ENCODE measurements at regions not wholly inside any gene's neighbourhood (a gene's known extent, or its start where the extent isn't known, plus 50 kb on each side); places are given as distances from the start of the nearest gene placed in this dataset.
"Not testable (repeated sequence)": the region's sequence is repeated elsewhere in the genome, so short reads cannot be mapped to it uniquely, and the experiment has no call there.

DNA sequence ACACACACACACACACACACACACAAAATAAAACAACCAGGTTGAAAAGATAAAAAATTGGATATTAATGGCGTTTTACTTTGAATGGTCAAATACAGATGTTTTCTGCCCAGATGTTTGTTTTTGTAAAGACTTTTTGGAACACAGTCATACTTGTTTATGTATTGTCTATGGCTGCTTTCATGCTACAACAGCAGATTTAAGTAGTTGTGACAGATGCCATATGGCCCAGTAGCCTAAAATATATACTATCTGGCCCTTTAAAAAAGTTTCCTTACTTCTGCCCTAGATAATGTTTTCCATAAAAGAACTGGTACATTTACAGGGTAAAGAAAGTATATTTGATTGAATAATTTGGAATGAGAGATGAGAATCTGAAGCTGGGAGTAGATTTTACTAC lies 1362.8 kb upstream of the SEL1L start:
- no peaks in the 10 kb centered on the region for H3K27me3 ChIP-seq (ENCODE audit: control insufficient read depth, insufficient read depth, low read length)
- no peaks in the 10 kb centered on the region for H3K36me3 ChIP-seq (ENCODE audit: control insufficient read depth, insufficient read depth, low read length)
- H3K9ac ChIP-seq (ENCODE audit: low read length) = no peak overlapping the region
- H3K4me3 ChIP-seq (ENCODE audit: low read length) = no peak overlapping the region
- H3K27ac ChIP-seq (ENCODE audit: low read depth, low read length) = no peak overlapping the region
- H3K4me1 ChIP-seq (ENCODE audit: control insufficient read depth, insufficient read depth, low read length) = no peaks in the 10 kb centered on the region

DNA sequence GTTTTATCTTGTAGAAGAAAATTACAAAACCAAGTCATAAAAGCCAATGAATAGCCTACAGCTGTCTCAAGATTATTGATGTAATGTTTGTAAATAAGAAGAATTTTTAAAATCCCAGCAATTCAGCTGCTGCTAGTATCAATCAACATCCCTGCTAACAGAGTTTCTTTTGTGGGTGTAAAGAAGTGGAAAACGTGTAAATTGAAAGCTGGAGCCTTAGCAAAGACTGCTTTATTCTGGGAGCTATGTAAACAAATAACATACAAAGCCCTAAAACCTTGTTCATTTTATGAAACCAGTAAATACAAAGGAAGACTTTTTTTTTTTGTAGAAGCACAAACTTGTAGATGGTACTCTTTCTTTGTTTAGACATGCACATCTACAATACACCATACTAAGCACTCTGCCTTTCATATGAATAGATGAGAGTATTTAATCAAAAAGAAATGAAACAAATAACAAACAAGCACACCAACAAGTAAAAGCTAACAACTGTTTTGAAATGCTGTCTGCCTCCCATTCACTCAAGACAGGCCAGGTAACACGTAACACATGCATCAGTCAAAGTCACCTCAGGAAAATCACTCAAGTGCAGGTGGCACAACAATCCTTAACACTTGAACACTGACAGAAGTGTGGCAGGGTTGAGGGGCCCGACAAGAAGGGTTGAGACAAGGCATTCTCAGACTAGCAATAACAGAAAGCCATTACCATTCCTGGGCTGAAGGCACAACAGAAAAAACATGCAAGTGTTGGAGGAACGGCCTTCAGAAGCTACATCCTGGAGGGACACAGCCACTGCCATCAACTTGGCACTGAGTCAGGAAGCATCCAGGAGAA lies 1364.0 kb upstream of the SEL1L start:
- Histone ChIP-seq H3K27me3 (ENCODE audit: control insufficient read depth, insufficient read depth, low read length) (no peaks in the 10 kb centered on the region), H3K27ac (ENCODE audit: low read depth, low read length) (no peak overlapping the region), H3K36me3 (ENCODE audit: control insufficient read depth, insufficient read depth, low read length) (no peaks in the 10 kb centered on the region), H3K4me1 (ENCODE audit: control insufficient read depth, insufficient read depth, low read length) (no peaks in the 10 kb centered on the region), H3K9ac (ENCODE audit: low read length) (no peak overlapping the region), H3K4me3 (ENCODE audit: low read length) (no peak overlapping the region)

DNA sequence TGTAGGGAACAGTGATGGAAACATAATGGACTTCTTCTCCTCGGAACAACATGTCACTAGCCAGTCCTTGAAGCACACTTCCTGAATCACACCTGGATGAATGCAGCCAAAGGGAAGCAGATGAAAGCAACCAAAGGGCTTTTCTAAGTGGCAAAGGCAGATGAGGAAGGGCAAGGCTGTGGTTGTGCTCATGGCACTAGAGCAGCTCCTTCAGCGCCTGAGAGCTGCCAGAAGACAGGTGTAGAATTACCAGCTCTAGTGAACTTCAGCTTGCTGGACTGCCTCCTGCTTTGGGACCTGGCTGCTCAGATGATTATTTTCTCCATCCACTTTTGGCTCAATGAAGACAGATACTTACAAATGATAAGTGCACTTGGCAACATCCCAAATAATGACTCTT lies 1372.1 kb upstream of the SEL1L start:
- no peak overlapping the region for H3K4me3 ChIP-seq (ENCODE audit: low read length)
- no peaks in the 10 kb centered on the region for H3K27me3 ChIP-seq (ENCODE audit: control insufficient read depth, insufficient read depth, low read length)
- H3K27ac ChIP-seq (ENCODE audit: low read depth, low read length) = no peak overlapping the region
- H3K4me1 ChIP-seq (ENCODE audit: control insufficient read depth, insufficient read depth, low read length) = no peaks in the 10 kb centered on the region
- no peaks in the 10 kb centered on the region for H3K36me3 ChIP-seq (ENCODE audit: control insufficient read depth, insufficient read depth, low read length)
- H3K9ac ChIP-seq (ENCODE audit: low read length) = no peak overlapping the region

DNA sequence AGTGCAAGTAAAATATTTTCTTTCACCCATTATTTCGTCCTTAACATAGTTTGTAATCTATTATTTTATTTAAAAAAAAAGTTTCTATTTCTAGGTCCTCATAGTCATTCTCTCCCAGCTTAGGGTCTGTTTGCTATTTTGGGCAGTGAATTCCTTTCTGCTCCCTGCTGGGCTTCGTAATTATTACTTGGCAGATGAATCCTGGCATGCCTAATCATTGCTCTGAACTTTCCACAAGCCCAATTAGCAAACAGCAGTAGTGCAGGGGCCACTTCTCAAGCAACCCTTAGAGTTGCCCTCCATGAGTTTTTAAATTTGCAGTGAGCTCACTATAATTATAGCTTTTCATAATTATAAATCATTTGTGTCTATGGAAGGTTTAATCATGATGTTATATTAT lies 1378.3 kb upstream of the SEL1L start:
- H3K36me3 ChIP-seq (ENCODE audit: control insufficient read depth, insufficient read depth, low read length) = no peaks in the 10 kb centered on the region
- H3K9ac ChIP-seq (ENCODE audit: low read length) = no peak overlapping the region
- H3K4me1 ChIP-seq (ENCODE audit: control insufficient read depth, insufficient read depth, low read length) = no peaks in the 10 kb centered on the region
- H3K4me3 ChIP-seq (ENCODE audit: low read length) = no peak overlapping the region
- H3K27ac ChIP-seq (ENCODE audit: low read depth, low read length) = no peak overlapping the region
- no peaks in the 10 kb centered on the region for H3K27me3 ChIP-seq (ENCODE audit: control insufficient read depth, insufficient read depth, low read length)

DNA sequence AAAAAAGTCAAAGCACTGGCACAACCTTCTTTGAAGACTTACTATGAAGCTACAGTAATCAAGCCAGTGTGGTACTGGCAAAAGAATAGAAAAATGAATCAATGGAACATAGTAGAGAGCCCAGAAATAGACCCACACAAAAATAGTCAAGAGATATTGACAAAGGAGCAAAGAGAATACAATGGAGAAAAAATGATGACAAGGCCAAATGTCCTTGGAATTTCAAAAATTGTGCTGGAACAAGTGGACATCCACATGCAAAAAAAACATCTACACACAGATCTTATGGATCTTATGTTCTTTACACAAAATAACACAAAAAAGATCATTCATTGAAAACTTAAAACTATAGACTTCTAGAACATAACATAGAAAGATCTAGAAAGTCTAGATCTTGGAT lies 1379.7 kb upstream of the SEL1L start:
- no peaks in the 10 kb centered on the region for H3K4me1 ChIP-seq (ENCODE audit: control insufficient read depth, insufficient read depth, low read length)
- H3K9ac ChIP-seq (ENCODE audit: low read length) = no peak overlapping the region
- H3K4me3 ChIP-seq (ENCODE audit: low read length) = no peak overlapping the region
- no peaks in the 10 kb centered on the region for H3K27me3 ChIP-seq (ENCODE audit: control insufficient read depth, insufficient read depth, low read length)
- H3K27ac ChIP-seq (ENCODE audit: low read depth, low read length) = no peak overlapping the region
- H3K36me3 ChIP-seq (ENCODE audit: control insufficient read depth, insufficient read depth, low read length) = no peaks in the 10 kb centered on the region

DNA sequence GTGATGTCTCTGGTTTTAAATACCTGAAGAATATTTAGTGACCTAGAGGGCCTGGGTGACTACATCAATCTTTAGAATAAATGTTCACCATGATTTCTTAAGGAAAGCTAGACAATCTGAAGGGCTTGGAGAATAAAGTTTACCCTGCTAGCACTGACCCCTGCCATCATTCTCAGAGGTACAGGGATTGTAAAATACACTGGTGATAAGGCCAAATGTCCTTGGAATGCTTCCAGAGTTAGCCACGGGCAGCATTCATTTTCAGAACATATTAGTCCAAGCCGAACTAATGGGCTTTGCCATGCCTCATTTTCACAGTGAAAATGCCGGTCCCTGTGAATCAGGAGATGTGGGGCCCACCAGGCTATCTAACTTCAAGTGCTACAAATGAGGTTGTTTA lies 1381.7 kb upstream of the SEL1L start:
- Histone ChIP-seq H3K27ac (ENCODE audit: low read depth, low read length) (no peak overlapping the region), H3K4me3 (ENCODE audit: low read length) (no peak overlapping the region), H3K27me3 (ENCODE audit: control insufficient read depth, insufficient read depth, low read length) (no peaks in the 10 kb centered on the region), H3K36me3 (ENCODE audit: control insufficient read depth, insufficient read depth, low read length) (no peaks in the 10 kb centered on the region), H3K4me1 (ENCODE audit: control insufficient read depth, insufficient read depth, low read length) (no peaks in the 10 kb centered on the region), H3K9ac (ENCODE audit: low read length) (no peak overlapping the region)

DNA sequence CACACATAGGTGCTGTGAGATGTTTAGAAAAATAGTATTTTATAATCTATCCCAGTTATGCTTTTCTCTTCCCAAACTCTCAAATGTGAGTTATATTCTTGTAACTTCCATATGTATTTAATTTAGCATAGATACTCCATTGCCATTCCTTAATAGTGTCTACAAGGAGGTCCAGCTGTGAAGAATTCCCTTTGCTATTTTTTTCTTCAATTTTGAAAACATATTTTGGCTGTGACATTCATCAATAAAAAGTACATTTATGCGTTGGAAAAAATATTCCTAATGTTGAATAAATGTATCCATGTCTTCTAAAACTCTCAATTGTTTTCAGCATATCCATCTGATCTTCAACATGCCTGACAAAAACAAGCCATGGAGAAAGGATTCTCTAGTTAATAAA lies 1402.0 kb upstream of the SEL1L start:
- H3K4me3 ChIP-seq (ENCODE audit: low read length) = no peak overlapping the region
- no peak overlapping the region for H3K27ac ChIP-seq (ENCODE audit: low read depth, low read length)
- no peaks in the 10 kb centered on the region for H3K4me1 ChIP-seq (ENCODE audit: control insufficient read depth, insufficient read depth, low read length)
- no peak overlapping the region for H3K9ac ChIP-seq (ENCODE audit: low read length)
- no peaks in the 10 kb centered on the region for H3K27me3 ChIP-seq (ENCODE audit: control insufficient read depth, insufficient read depth, low read length)
- no peaks in the 10 kb centered on the region for H3K36me3 ChIP-seq (ENCODE audit: control insufficient read depth, insufficient read depth, low read length)

DNA sequence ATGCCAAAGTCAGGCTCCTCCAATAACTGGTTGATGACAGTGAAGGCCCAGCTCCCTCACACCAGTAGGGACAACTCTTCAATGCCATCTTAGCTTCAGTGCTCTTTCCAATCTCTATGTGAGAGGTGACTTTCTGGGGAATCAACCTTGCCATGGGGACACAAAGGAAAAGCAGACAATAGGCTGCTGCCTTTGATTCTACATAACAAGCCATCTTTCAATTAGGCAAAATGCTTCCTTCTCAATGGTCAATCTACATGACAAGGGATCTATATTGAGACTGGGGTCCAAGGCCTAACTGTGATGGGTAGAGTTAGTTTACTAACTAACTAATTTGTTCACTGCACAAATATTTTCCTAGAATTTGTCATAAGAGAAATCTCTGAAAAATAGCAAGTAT lies 1417.5 kb upstream of the SEL1L start:
- no peaks in the 10 kb centered on the region for H3K27me3 ChIP-seq (ENCODE audit: control insufficient read depth, insufficient read depth, low read length)
- H3K9ac ChIP-seq (ENCODE audit: low read length) = no peak overlapping the region
- H3K4me1 ChIP-seq (ENCODE audit: control insufficient read depth, insufficient read depth, low read length) = no peaks in the 10 kb centered on the region
- H3K4me3 ChIP-seq (ENCODE audit: low read length) = no peak overlapping the region
- H3K27ac ChIP-seq (ENCODE audit: low read depth, low read length) = no peak overlapping the region
- no peaks in the 10 kb centered on the region for H3K36me3 ChIP-seq (ENCODE audit: control insufficient read depth, insufficient read depth, low read length)

DNA sequence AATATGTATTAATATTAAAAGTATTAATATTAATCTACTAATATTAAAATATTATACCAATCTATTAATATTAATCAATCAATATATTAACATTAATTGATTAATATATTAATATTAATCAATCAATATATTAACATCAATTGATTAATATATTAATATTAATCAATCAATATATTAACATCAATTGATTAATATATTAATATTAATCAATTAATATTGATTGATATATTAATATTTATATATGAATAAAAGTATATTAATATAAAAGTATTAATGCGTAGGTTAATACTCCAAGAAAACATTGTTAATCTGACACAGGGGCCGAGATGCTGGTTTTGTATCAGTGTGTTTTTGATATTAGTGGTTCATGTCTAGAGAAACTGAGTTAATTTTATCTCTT lies 1430.1 kb upstream of the SEL1L start:
- no peak overlapping the region for H3K27ac ChIP-seq (ENCODE audit: low read depth, low read length)

DNA sequence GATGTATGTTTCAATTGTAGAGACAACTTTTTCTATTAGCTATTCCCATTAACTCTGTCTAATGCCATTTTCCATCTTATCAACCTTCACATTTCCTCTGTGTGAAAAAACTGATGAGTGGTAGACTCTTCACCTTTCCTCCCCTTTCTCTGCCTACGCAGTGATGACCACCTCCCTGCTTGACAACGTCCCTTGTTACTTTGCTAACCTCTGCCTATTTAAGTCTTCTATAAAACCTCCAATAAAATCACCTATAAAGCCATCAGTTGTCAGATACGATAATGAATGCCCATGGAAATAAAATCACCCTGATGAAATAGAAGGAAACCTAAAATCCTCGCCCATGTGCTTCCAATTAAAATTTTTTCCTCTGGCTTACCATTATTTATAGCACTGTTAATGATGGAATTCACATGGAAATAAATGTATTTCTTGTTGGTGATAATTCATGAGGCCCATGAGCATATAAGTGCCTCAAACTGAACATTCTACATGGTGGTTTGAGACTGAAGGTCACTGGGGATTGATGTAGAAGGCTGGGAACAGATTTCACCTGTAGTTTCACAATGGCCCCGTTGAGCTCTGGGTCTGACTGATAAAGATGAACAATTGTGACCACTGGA lies 1454.0 kb upstream of the SEL1L start:
- H3K27me3 ChIP-seq (ENCODE audit: control insufficient read depth, insufficient read depth, low read length) = no peaks in the 10 kb centered on the region
- no peaks in the 10 kb centered on the region for H3K4me1 ChIP-seq (ENCODE audit: control insufficient read depth, insufficient read depth, low read length)
- no peaks in the 10 kb centered on the region for H3K36me3 ChIP-seq (ENCODE audit: control insufficient read depth, insufficient read depth, low read length)
- no peak overlapping the region for H3K4me3 ChIP-seq (ENCODE audit: low read length)
- no peak overlapping the region for H3K27ac ChIP-seq (ENCODE audit: low read depth, low read length)
- no peak overlapping the region for H3K9ac ChIP-seq (ENCODE audit: low read length)

More for the DNA sequence above, 1430.1 kb upstream of the SEL1L start:
- no peak overlapping the region for H3K9ac ChIP-seq (ENCODE audit: low read length)
- no peaks in the 10 kb centered on the region for H3K4me1 ChIP-seq (ENCODE audit: control insufficient read depth, insufficient read depth, low read length)
- no peaks in the 10 kb centered on the region for H3K27me3 ChIP-seq (ENCODE audit: control insufficient read depth, insufficient read depth, low read length)
- no peaks in the 10 kb centered on the region for H3K36me3 ChIP-seq (ENCODE audit: control insufficient read depth, insufficient read depth, low read length)
- no peak overlapping the region for H3K4me3 ChIP-seq (ENCODE audit: low read length)

DNA sequence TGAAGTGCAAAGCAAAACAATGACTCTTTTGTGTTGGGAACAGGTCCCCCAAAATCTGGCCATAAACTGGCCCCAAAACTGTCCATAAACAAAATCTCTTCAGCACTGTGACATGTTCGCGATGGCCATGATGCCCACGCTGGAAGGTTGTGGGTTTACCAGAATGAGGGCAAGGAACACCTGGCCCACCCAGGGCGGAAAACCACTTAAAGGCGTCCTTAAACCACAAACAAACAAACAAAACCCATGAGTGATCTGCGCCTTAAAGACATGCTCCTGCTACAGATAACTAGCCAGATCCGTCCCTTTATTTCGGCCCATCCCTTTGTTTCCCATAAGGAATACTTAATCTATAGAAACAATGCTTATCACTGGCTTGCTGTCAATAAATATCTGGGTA lies 1460.9 kb upstream of the SEL1L start:
- H3K27me3 ChIP-seq (ENCODE audit: control insufficient read depth, insufficient read depth, low read length); H3K36me3 ChIP-seq (ENCODE audit: control insufficient read depth, insufficient read depth, low read length); H3K4me3 ChIP-seq (ENCODE audit: low read length); H3K9ac ChIP-seq (ENCODE audit: low read length); H3K27ac ChIP-seq (ENCODE audit: low read depth, low read length); H3K4me1 ChIP-seq (ENCODE audit: control insufficient read depth, insufficient read depth, low read length): not testable (repeated sequence)

DNA sequence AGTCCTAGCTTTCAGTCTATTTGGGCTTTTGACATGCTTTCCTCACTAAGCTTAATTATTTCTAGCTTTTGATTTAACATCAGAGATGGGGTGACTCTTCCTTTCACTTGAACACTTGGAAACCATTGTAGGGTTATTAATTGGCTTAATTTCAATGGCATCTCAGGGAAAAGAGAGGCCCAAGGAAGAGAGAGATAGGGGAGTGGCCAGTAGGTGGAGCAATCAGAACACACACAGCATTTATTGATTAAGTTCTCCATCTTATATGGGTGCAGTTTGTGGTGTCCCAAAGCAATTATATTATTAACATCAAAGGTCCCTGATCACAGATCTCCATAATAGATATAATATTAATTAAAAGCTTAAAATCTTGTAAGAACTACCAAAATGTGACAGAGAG lies 1466.1 kb upstream of the SEL1L start:
- H3K9ac ChIP-seq (ENCODE audit: low read length) = no peak overlapping the region
- no peak overlapping the region for H3K4me3 ChIP-seq (ENCODE audit: low read length)
- H3K27me3 ChIP-seq (ENCODE audit: control insufficient read depth, insufficient read depth, low read length) = no peaks in the 10 kb centered on the region
- no peak overlapping the region for H3K27ac ChIP-seq (ENCODE audit: low read depth, low read length)
- H3K4me1 ChIP-seq (ENCODE audit: control insufficient read depth, insufficient read depth, low read length) = no peaks in the 10 kb centered on the region
- H3K36me3 ChIP-seq (ENCODE audit: control insufficient read depth, insufficient read depth, low read length) = no peaks in the 10 kb centered on the region

DNA sequence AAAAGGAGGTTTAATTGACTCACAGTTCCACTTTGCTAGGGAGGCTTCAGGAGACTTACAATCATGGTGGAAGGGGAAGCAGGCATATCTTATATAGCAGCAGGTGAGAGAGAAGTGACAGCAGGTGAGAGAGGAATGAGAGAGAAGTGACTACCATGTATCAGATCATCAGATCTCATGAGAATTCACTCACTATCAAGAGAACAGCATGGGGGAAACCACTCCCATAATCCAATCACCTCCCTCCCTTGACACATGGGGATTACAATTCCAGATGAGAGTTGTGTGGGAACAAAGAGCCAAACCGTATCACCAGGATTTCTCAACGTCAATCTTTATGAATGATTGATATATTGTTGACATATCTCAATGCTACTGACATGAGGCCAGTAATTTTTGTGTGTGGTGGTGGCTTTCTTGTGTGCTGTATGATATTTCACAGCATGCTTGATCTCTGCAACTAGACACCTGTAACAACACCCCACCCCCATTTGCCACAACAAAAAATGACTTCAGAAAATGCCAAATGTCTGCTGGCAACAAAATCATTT lies 1470.9 kb upstream of the SEL1L start:
- H3K9ac ChIP-seq (ENCODE audit: low read length) = no peak overlapping the region
- H3K4me3 ChIP-seq (ENCODE audit: low read length) = no peak overlapping the region
- H3K4me1 ChIP-seq (ENCODE audit: control insufficient read depth, insufficient read depth, low read length) = no peaks in the 10 kb centered on the region
- H3K27me3 ChIP-seq (ENCODE audit: control insufficient read depth, insufficient read depth, low read length) = no peaks in the 10 kb centered on the region
- H3K27ac ChIP-seq (ENCODE audit: low read depth, low read length) = no peak overlapping the region
- H3K36me3 ChIP-seq (ENCODE audit: control insufficient read depth, insufficient read depth, low read length) = no peaks in the 10 kb centered on the region

Measured in rectal smooth muscle tissue (tissue), 1 donor.